GM21619 (cell line): ENCODE measurements at regions not wholly inside any gene's neighbourhood (a gene's known extent, or its start where the extent isn't known, plus 50 kb on each side); places are given as distances from the start of the nearest gene placed in this dataset.

Experiments used
- ATAC-seq: cut with Tn5 transposase; IDR thresholded peaks from one replicate; pipeline ENCODE4 v1.9.1; 2021; ENCODE audit not compliant: unreplicated experiment

- ATAC-seq: no peak
These were observed 64.3 kb downstream of the MRPL14 start for GRCh38 chr6:44062771-44063560.

GRCh38 chr6:44062105-44062770, 65.0 kb downstream of the MRPL14 start:
- no peak for ATAC-seq

- ATAC-seq: no peak
These were observed 65.7 kb downstream of the MRPL14 start for GRCh38 chr6:44061375-44062104.

- ATAC-seq: no peak
These were observed 66.5 kb downstream of the MRPL14 start for GRCh38 chr6:44060612-44061374.

- peak; percentile 5 for ATAC-seq
These were observed 67.6 kb downstream of the MRPL14 start for GRCh38 chr6:44059359-44060346.

- ATAC-seq: peak; percentile 66
These were observed 68.5 kb downstream of the MRPL14 start for GRCh38 chr6:44058617-44059358.

GRCh38 chr6:44057931-44058616, 69.2 kb downstream of the MRPL14 start:
- peak; percentile 3 for ATAC-seq

- no peak for ATAC-seq
These were observed 69.9 kb downstream of the MRPL14 start for GRCh38 chr6:44057238-44057930.

- ATAC-seq: no peak
These were observed 70.6 kb downstream of the MRPL14 start for GRCh38 chr6:44056392-44057237.

GRCh38 chr6:44054721-44055559, 72.3 kb downstream of the MRPL14 start:
- no peak for ATAC-seq

- no peak for ATAC-seq
These were observed 73.3 kb downstream of the MRPL14 start for GRCh38 chr6:44053760-44054556.

GRCh38 chr6:44053106-44053756, 74.0 kb downstream of the MRPL14 start:
- ATAC-seq: no peak

GRCh38 chr6:44052419-44053023, 74.7 kb downstream of the MRPL14 start:
- ATAC-seq: no peak

GRCh38 chr6:44051515-44051914, 75.7 kb downstream of the MRPL14 start:
- ATAC-seq: no peak
